IMR-90 (cell line): ENCODE measurements at regions not wholly inside any gene's neighbourhood (a gene's known extent, or its start where the extent isn't known, plus 50 kb on each side); places are given as distances from the start of the nearest gene placed in this dataset.

Experiments used
- ATAC-seq: fragments of 200-7000 bp; cut with Tn5 transposase; 2 replicates; pipeline ENCODE4 v1.9.1; 2020; ENCODE audit warnings: low read depth, mild to moderate bottlenecking, moderate library complexity
- BruUV-seq: library from RNA; stranded (reverse); fragments of 400-500 nt; replicated peaks from 2 replicates; lab custom pipeline; 2021; lab: Mats Ljungman, UMichigan
- CTCF ChIA-PET: fragments of 300-600 bp; formaldehyde crosslinking; extraction: SDS; loops from one replicate; lab custom pipeline; 2021; ENCODE audit warnings: antibody characterized with exemption; lab: Yijun Ruan, JAX
- POLR2A ChIA-PET: fragments of 300-600 bp; sonication (Branson Sonifier 250); formaldehyde crosslinking; loops from one replicate; lab custom pipeline; 2022; ENCODE audit warnings: antibody characterized with exemption; ENCODE audit not compliant: unreplicated experiment; lab: Charles Lee
- DNase-seq: peaks from one replicate; pipeline ENCODE4 v3.0.0; 2013
- H2AFZ ChIP-seq: replicated peaks from 2 replicates; pipeline ENCODE3; 2013; ENCODE audit warnings: low read length, mild to moderate bottlenecking; ENCODE audit not compliant: poor library complexity
- H2AK5ac ChIP-seq: 2 replicates; pipeline ENCODE4 v1.6.1; 2013; ENCODE audit warnings: low read depth, low read length, inconsistent platforms
- H2AK9ac ChIP-seq: replicated peaks from 2 replicates; pipeline ENCODE3; 2013; ENCODE audit warnings: mild to moderate bottlenecking, low read depth, low read length, moderate library complexity; ENCODE audit not compliant: poor library complexity
- H2BK120ac ChIP-seq: 2 replicates; pipeline ENCODE4 v1.6.1; 2013; ENCODE audit warnings: low read depth, low read length, inconsistent platforms
- H2BK15ac ChIP-seq: 3 replicates; pipeline ENCODE4 v1.6.1; 2013; ENCODE audit warnings: low read depth, low read length, inconsistent platforms
- H2BK20ac ChIP-seq: 2 replicates; pipeline ENCODE4 v1.6.1; 2013; ENCODE audit warnings: low read depth, mild to moderate bottlenecking, inconsistent platforms, low read length, moderate library complexity
- H2BK5ac ChIP-seq: 2 replicates; pipeline ENCODE4 v1.6.1; 2013; ENCODE audit warnings: mild to moderate bottlenecking, low read depth, low read length, inconsistent platforms; ENCODE audit not compliant: poor library complexity, severe bottlenecking
- H3K14ac ChIP-seq: replicated peaks from 2 replicates; pipeline ENCODE4 v1.6.1; 2013; ENCODE audit warnings: low read depth, low read length, inconsistent platforms
- H3K18ac ChIP-seq: 2 replicates; pipeline ENCODE4 v1.6.1; 2013; ENCODE audit warnings: low read depth, low read length, control low read depth
- H3K23ac ChIP-seq: 2 replicates; pipeline ENCODE4 v1.6.1; 2013; ENCODE audit warnings: low read depth, low read length, inconsistent platforms
- H3K27ac ChIP-seq: 2 replicates; pipeline ENCODE4 v1.5.1; 2013; ENCODE audit warnings: mild to moderate bottlenecking, control low read depth, low read length; ENCODE audit not compliant: insufficient read depth
- H3K27me3 ChIP-seq: 2 replicates; pipeline ENCODE4 v1.6.1; 2013; ENCODE audit warnings: low read length; ENCODE audit not compliant: control insufficient read depth, insufficient read depth
- H3K36me3 ChIP-seq: 2 replicates; pipeline ENCODE4 v1.6.1; 2013; ENCODE audit warnings: low read length, mixed read lengths; ENCODE audit not compliant: control insufficient read depth, insufficient read depth
- H3K4ac ChIP-seq: 2 replicates; pipeline ENCODE4 v1.6.1; 2013; ENCODE audit warnings: low read depth, low read length, inconsistent platforms
- H3K4me1 ChIP-seq: 2 replicates; pipeline ENCODE4 v1.6.1; 2013; ENCODE audit warnings: low read length, mixed read lengths; ENCODE audit not compliant: control insufficient read depth, insufficient read depth
- H3K4me2 ChIP-seq: 2 replicates; pipeline ENCODE4 v1.6.1; 2013; ENCODE audit warnings: low read depth, mild to moderate bottlenecking, control low read depth, low read length, moderate library complexity
- H3K4me3 ChIP-seq: 2 replicates; pipeline ENCODE4 v1.5.1; 2013; ENCODE audit warnings: low read depth, mild to moderate bottlenecking, control low read depth, low read length, moderate library complexity; ENCODE audit not compliant: insufficient read depth
- H3K56ac ChIP-seq: 2 replicates; pipeline ENCODE4 v1.6.1; 2013; ENCODE audit warnings: low read length, inconsistent platforms; ENCODE audit not compliant: insufficient read depth; ENCODE audit errors: extremely low read depth
- H3K79me1 ChIP-seq, 2 experiments: 2 replicates each; pipeline ENCODE4 v1.6.1; 2013; ENCODE audit warnings: low read length in 2 of 2, inconsistent platforms in 1 of 2, low read depth in 1 of 2
- H3K9ac ChIP-seq: 2 replicates; pipeline ENCODE4 v1.6.1; 2013; ENCODE audit warnings: low read depth, low read length, control low read depth
- H3K9me1 ChIP-seq: 2 replicates; pipeline ENCODE4 v1.6.1; 2013; ENCODE audit warnings: low read length, inconsistent platforms; ENCODE audit not compliant: insufficient read depth
- H3K9me3 ChIP-seq: 2 replicates; pipeline ENCODE4 v1.6.1; 2013; ENCODE audit warnings: low read length; ENCODE audit not compliant: control insufficient read depth, insufficient read depth
- H4K20me1 ChIP-seq: 2 replicates; pipeline ENCODE4 v1.6.1; 2013; ENCODE audit warnings: low read length, inconsistent platforms; ENCODE audit not compliant: insufficient read depth
- H4K5ac ChIP-seq: 2 replicates; pipeline ENCODE4 v1.6.1; 2013; ENCODE audit warnings: mild to moderate bottlenecking, low read depth, low read length, control low read depth
- H4K8ac ChIP-seq, 2 experiments: 2 replicates each; pipeline ENCODE4 v1.6.1; 2013; ENCODE audit warnings: low read depth in 2 of 2, low read length in 2 of 2, control low read depth in 1 of 2, inconsistent platforms in 1 of 2
- H4K91ac ChIP-seq: 2 replicates; pipeline ENCODE4 v1.6.1; 2013; ENCODE audit warnings: low read depth, low read length, inconsistent platforms; ENCODE audit not compliant: insufficient read depth
- ELK1 ChIP-seq: fragments of 150-350 bp; IDR thresholded peaks from 2 replicates; pipeline ENCODE4 v1.6.1; 2016; ENCODE audit warnings: low read depth, mild to moderate bottlenecking, low read length, moderate library complexity, borderline replicate concordance
- FOS ChIP-seq: fragments of 150-350 bp; IDR thresholded peaks from 2 replicates; pipeline ENCODE4 v1.6.1; 2016; ENCODE audit warnings: low read depth, low read length
- MAFK ChIP-seq: IDR thresholded peaks from 2 replicates; pipeline ENCODE4 v1.6.1; 2012; ENCODE audit warnings: low read depth, low read length, improper control_type of control experiment
- NFE2L2 ChIP-seq: fragments of 150-350 bp; IDR thresholded peaks from 2 replicates; pipeline ENCODE4 v1.6.1; 2016; ENCODE audit warnings: low read depth, mild to moderate bottlenecking, low read length
- POLR2A ChIP-seq: IDR thresholded peaks from 2 replicates; pipeline ENCODE4 v1.6.1; 2012; ENCODE audit warnings: mild to moderate bottlenecking, low read depth, low read length
- RAD21 ChIP-seq: IDR thresholded peaks from 2 replicates; pipeline ENCODE4 v1.6.1; 2012; ENCODE audit warnings: low read length, improper control_type of control experiment
- RCOR1 ChIP-seq: IDR thresholded peaks from 2 replicates; pipeline ENCODE4 v1.6.1; 2012; ENCODE audit warnings: mild to moderate bottlenecking, low read length, improper control_type of control experiment; ENCODE audit not compliant: insufficient replicate concordance
- SMC3 ChIP-seq: fragments of 150-350 bp; IDR thresholded peaks from 2 replicates; pipeline ENCODE4 v1.6.1; 2016; ENCODE audit warnings: low read depth, mild to moderate bottlenecking, antibody characterized with exemption, low read length, moderate library complexity
- WGBS, 2 experiments: methylation state at CpG; one replicate each; pipeline versions ENCODE4 v1.1.5 to v1.1.7; 2013; ENCODE audit warnings: missing lambda C conversion rate in 2 of 2; ENCODE audit not compliant: insufficient read length in 1 of 2; ENCODE audit errors: extremely low coverage in 2 of 2; 5-methylcytosine and 5-hydroxymethylcytosine counted together
- dilution Hi-C: fragments of 300-500 bp; cut with HindIII; formaldehyde crosslinking; loops from one replicate; pipeline ENCODE4 v1.14.3; 2018; ENCODE audit warnings: low sequenced_read_pairs; ENCODE audit not compliant: unreplicated experiment
- in situ Hi-C: fragments of 300-500 bp; cut with MboI; formaldehyde crosslinking; loops from 3 replicates; pipeline ENCODE4 v1.14.3; 2019; ENCODE audit warnings: low sequenced_read_pairs, inconsistent platforms, mixed read lengths
- intact Hi-C: fragments of 100-400 bp; cut with micrococcal nuclease; formaldehyde crosslinking; loops from 2 replicates; pipeline ENCODE4 v1.10.0; 2022
- TF ChIP-seq, protein P1 (sequence below): fragments of 150-350 bp; IDR thresholded peaks from 2 replicates; pipeline ENCODE4 v1.6.1; 2017; ENCODE audit warnings: mild to moderate bottlenecking, antibody characterized with exemption, low read length, low read depth
- TF ChIP-seq, protein P2 (sequence below): conservative IDR thresholded peaks from 2 replicates; pipeline ENCODE4 v1.5.1; 2012; ENCODE audit warnings: mild to moderate bottlenecking, low read depth, low read length, improper control_type of control experiment

GRCh38 chr13:79003989-79004898 is 345.3 kb upstream of the OBI1 start:
- no peak overlapping the region for H2BK20ac ChIP-seq

More at GRCh38 chr13:79003989-79004898, 345.3 kb upstream of the OBI1 start:
- intact Hi-C loops: no loop called here
- no peak overlapping the region for H3K23ac ChIP-seq
- no peak overlapping the region for H3K14ac ChIP-seq
- H4K20me1 ChIP-seq: no peaks in the 10 kb centered on the region
- dilution Hi-C loops: no loop called here
- no peak overlapping the region for H3K9ac ChIP-seq
- no peak overlapping the region for H2BK15ac ChIP-seq
- no TSS peak for BruUV-seq
- no peak for TF ChIP-seq POLR2A
- no peak for TF ChIP-seq MAFK
- TF ChIP-seq RCOR1: no peak
- TF ChIP-seq SMC3: no peak
- TF ChIP-seq, protein P1, sequence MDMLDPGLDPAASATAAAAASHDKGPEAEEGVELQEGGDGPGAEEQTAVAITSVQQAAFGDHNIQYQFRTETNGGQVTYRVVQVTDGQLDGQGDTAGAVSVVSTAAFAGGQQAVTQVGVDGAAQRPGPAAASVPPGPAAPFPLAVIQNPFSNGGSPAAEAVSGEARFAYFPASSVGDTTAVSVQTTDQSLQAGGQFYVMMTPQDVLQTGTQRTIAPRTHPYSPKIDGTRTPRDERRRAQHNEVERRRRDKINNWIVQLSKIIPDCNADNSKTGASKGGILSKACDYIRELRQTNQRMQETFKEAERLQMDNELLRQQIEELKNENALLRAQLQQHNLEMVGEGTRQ: no peak
- no peak for TF ChIP-seq FOS
- no peak for TF ChIP-seq ELK1
- TF ChIP-seq RAD21: no peak
- TF ChIP-seq, protein P2, sequence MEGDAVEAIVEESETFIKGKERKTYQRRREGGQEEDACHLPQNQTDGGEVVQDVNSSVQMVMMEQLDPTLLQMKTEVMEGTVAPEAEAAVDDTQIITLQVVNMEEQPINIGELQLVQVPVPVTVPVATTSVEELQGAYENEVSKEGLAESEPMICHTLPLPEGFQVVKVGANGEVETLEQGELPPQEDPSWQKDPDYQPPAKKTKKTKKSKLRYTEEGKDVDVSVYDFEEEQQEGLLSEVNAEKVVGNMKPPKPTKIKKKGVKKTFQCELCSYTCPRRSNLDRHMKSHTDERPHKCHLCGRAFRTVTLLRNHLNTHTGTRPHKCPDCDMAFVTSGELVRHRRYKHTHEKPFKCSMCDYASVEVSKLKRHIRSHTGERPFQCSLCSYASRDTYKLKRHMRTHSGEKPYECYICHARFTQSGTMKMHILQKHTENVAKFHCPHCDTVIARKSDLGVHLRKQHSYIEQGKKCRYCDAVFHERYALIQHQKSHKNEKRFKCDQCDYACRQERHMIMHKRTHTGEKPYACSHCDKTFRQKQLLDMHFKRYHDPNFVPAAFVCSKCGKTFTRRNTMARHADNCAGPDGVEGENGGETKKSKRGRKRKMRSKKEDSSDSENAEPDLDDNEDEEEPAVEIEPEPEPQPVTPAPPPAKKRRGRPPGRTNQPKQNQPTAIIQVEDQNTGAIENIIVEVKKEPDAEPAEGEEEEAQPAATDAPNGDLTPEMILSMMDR: no peak
- no peak for TF ChIP-seq NFE2L2
- POLR2A ChIA-PET: no interaction called here
- H3K4me3 ChIP-seq: no peak overlapping the region
- no CpG with 5 or more reads among the region's 7 CpGs for WGBS, 2 experiments
- CTCF ChIA-PET: no interaction called here
- no peak overlapping the region for H2BK120ac ChIP-seq
- no peaks in the 10 kb centered on the region for H3K79me1 ChIP-seq
- H3K9me3 ChIP-seq: no peaks in the 10 kb centered on the region; the same call in 1 of the 2 replicates
- H4K91ac ChIP-seq: no peak overlapping the region
- H3K18ac ChIP-seq: no peak overlapping the region
- H3K27ac ChIP-seq: no peak overlapping the region
- ATAC-seq: no peak
- H4K5ac ChIP-seq: no peak overlapping the region
- H2BK5ac ChIP-seq: no peak overlapping the region
- no peak overlapping the region for H2AK9ac ChIP-seq
- no peaks in the 10 kb centered on the region for H3K4me1 ChIP-seq
- no peaks in the 10 kb centered on the region for H3K36me3 ChIP-seq
- H3K4ac ChIP-seq: no peak overlapping the region
- H3K4me2 ChIP-seq: no peak overlapping the region
- H3K27me3 ChIP-seq: no peaks in the 10 kb centered on the region
- in situ Hi-C loops: no loop called here
- no peaks in the 10 kb centered on the region for H3K9me1 ChIP-seq
- no peak overlapping the region for H2AFZ ChIP-seq
- no peak overlapping the region for H4K8ac ChIP-seq
- no peak overlapping the region for H2AK5ac ChIP-seq
- DNase-seq: no peak
- H3K56ac ChIP-seq: no peak overlapping the region
